Natural killer cell (primary cell): ENCODE measurements at regions not wholly inside any gene's neighbourhood (a gene's known extent, or its start where the extent isn't known, plus 50 kb on each side); places are given as distances from the start of the nearest gene placed in this dataset.

Experiments used
- ATAC-seq, 3 donors: fragments of 150-1000 bp in 2 of 3; fragments of 200-7000 bp in 1 of 3; cut with Tn5 transposase; 1 replicate in 1 of 3; 2 replicates in 2 of 3; pipeline ENCODE4 v1.10.0; 2021; ENCODE audit warnings: mild to moderate bottlenecking in 2 of 3, moderate library complexity in 2 of 3
- DNase-seq, 2 donors: peaks; one replicate each; pipeline versions ENCODE4 v3.0.0 to v3.0.0-alpha.2; 2013 to 2021; ENCODE audit warnings: mixed read lengths in 1 of 2
- H3K27ac ChIP-seq: one replicate; pipeline ENCODE4 v1.5.1; 2013; ENCODE audit warnings: mild to moderate bottlenecking, low read length
- H3K27me3 ChIP-seq: one replicate; pipeline ENCODE4 v1.6.1; 2013; ENCODE audit warnings: low read length; ENCODE audit not compliant: control insufficient read depth, insufficient read depth
- H3K36me3 ChIP-seq: one replicate; pipeline ENCODE4 v1.6.1; 2013; ENCODE audit warnings: low read length; ENCODE audit not compliant: control insufficient read depth, insufficient read depth
- H3K4me1 ChIP-seq: one replicate; pipeline ENCODE4 v1.6.1; 2013; ENCODE audit warnings: low read length; ENCODE audit not compliant: control insufficient read depth, insufficient read depth
- H3K4me3 ChIP-seq: one replicate; pipeline ENCODE4 v1.5.1; 2013; ENCODE audit warnings: low read length
- H3K9me3 ChIP-seq: one replicate; pipeline ENCODE4 v1.6.1; 2013; ENCODE audit warnings: low read length; ENCODE audit not compliant: control insufficient read depth, insufficient read depth
- H3K27ac Mint-ChIP-seq, 2 donors: one replicate each; pipeline ENCODE4 v1.8.0; 2022; ENCODE audit warnings: mild to moderate bottlenecking in 2 of 2, mixed read lengths in 2 of 2, moderate library complexity in 1 of 2
- H3K27me3 Mint-ChIP-seq, 2 donors: one replicate each; pipeline ENCODE4 v1.8.0; 2022; ENCODE audit warnings: low read depth in 2 of 2, mixed read lengths in 2 of 2
- H3K36me3 Mint-ChIP-seq: one replicate; pipeline ENCODE4 v1.8.0; 2022; ENCODE audit warnings: mixed read lengths
- H3K4me1 Mint-ChIP-seq, 2 donors: one replicate each; pipeline ENCODE4 v1.8.0; 2022; ENCODE audit warnings: mixed read lengths in 2 of 2
- H3K4me3 Mint-ChIP-seq: one replicate; pipeline ENCODE4 v1.8.0; 2022; ENCODE audit warnings: mild to moderate bottlenecking, moderate library complexity, mixed read lengths
- H3K9me3 Mint-ChIP-seq, 2 donors: one replicate each; pipeline ENCODE4 v1.8.0; 2022; ENCODE audit warnings: mixed read lengths in 2 of 2
- CTCF ChIP-seq: fragments of 200-600 bp; IDR thresholded peaks from one replicate; pipeline ENCODE4 v1.8.0; 2022; ENCODE audit warnings: antibody characterized with exemption
- WGBS: methylation state at CpG from one replicate; pipeline ENCODE4 v1.1.7; 2013; ENCODE audit warnings: missing lambda C conversion rate; ENCODE audit not compliant: insufficient coverage; 5-methylcytosine and 5-hydroxymethylcytosine counted together
- intact Hi-C: fragments of 100-400 bp; cut with micrococcal nuclease; formaldehyde crosslinking; loops from one replicate; pipeline ENCODE4 v1.14.2; 2022

- Histone ChIP-seq H3K27ac (no peak overlapping the region), H3K9me3 (no peaks in the 10 kb centered on the region), H3K27me3 (no peaks in the 10 kb centered on the region), H3K4me3 (no peak overlapping the region), H3K36me3 (no peaks in the 10 kb centered on the region), H3K4me1 (no peaks in the 10 kb centered on the region)
- no peak for ATAC-seq
- Mint-ChIP-seq H3K9me3 (peaks cover 2 to 4% of the 10 kb centered on the region in 2 donors), H3K36me3 (peaks cover 7% of the 10 kb centered on the region), H3K4me1 (no peaks in the 10 kb centered on the region), H3K27ac (no peak overlapping the region), H3K27me3 (peaks cover 0 to 6% of the 10 kb centered on the region in 2 donors), H3K4me3 (no peak overlapping the region)
- no peak for TF ChIP-seq CTCF
- DNase-seq, result no peak
- 93% methylated on average over 4 of the region's 4 CpGs for WGBS
- intact Hi-C loops, result no loop called here
These were observed 234.3 kb upstream of the PHF14 start for GRCh38 chr7:10739401-10739800.

GRCh38 chr7:10740805-10741204 lies 232.9 kb upstream of the PHF14 start:
- Mint-ChIP-seq H3K4me3 (no peak overlapping the region), H3K27ac (no peak overlapping the region)

GRCh38 chr7:10756981-10757380 lies 216.7 kb upstream of the PHF14 start:
- no peaks in the 10 kb centered on the region for H3K27me3 Mint-ChIP-seq
- no peak overlapping the region for H3K27ac Mint-ChIP-seq
- no peaks in the 10 kb centered on the region for H3K36me3 ChIP-seq

More at GRCh38 chr7:10740805-10741204, 232.9 kb upstream of the PHF14 start:
- Mint-ChIP-seq H3K27me3 (peaks cover 0 to 4% of the 10 kb centered on the region in 2 donors), H3K36me3 (peaks cover 17% of the 10 kb centered on the region), H3K9me3 (peaks cover 6 to 10% of the 10 kb centered on the region in 2 donors), H3K4me1 (no peaks in the 10 kb centered on the region)
- no peaks in the 10 kb centered on the region for H3K4me1 ChIP-seq
- no peak overlapping the region for H3K27ac ChIP-seq
- no peaks in the 10 kb centered on the region for H3K36me3 ChIP-seq
- no peak for TF ChIP-seq CTCF
- no peaks in the 10 kb centered on the region for H3K9me3 ChIP-seq
- H3K27me3 ChIP-seq, result no peaks in the 10 kb centered on the region
- DNase-seq, result no peak
- WGBS, result 71% methylated on average over 1 of the region's 1 CpG
- intact Hi-C loops, result no loop called here
- no peak for ATAC-seq
- no peak overlapping the region for H3K4me3 ChIP-seq

More at GRCh38 chr7:10756981-10757380, 216.7 kb upstream of the PHF14 start:
- WGBS, result 95% methylated on average over 2 of the region's 2 CpGs
- H3K4me3 ChIP-seq, result no peak overlapping the region
- no peak overlapping the region for H3K4me3 Mint-ChIP-seq
- H3K9me3 ChIP-seq, result peaks cover 8% of the 10 kb centered on the region
- peaks cover 9% of the 10 kb centered on the region for H3K36me3 Mint-ChIP-seq
- no peaks in the 10 kb centered on the region for H3K27me3 ChIP-seq
- no peak for ATAC-seq
- H3K4me1 Mint-ChIP-seq, result no peaks in the 10 kb centered on the region
- H3K27ac ChIP-seq, result no peak overlapping the region
- TF ChIP-seq CTCF, result no peak
- no peaks in the 10 kb centered on the region for H3K4me1 ChIP-seq
- peaks cover 6 to 7% of the 10 kb centered on the region in 2 donors for H3K9me3 Mint-ChIP-seq
- no peak for DNase-seq
- intact Hi-C loops, result no loop called here
